ENCODE measurements at regions not wholly inside any gene's neighbourhood (a gene's known extent, or its start where the extent isn't known, plus 50 kb on each side); places are given as distances from the start of the nearest gene placed in this dataset.
"Not testable (repeated sequence)": the region's sequence is repeated elsewhere in the genome, so short reads cannot be mapped to it uniquely, and the experiment has no call there.

DNA sequence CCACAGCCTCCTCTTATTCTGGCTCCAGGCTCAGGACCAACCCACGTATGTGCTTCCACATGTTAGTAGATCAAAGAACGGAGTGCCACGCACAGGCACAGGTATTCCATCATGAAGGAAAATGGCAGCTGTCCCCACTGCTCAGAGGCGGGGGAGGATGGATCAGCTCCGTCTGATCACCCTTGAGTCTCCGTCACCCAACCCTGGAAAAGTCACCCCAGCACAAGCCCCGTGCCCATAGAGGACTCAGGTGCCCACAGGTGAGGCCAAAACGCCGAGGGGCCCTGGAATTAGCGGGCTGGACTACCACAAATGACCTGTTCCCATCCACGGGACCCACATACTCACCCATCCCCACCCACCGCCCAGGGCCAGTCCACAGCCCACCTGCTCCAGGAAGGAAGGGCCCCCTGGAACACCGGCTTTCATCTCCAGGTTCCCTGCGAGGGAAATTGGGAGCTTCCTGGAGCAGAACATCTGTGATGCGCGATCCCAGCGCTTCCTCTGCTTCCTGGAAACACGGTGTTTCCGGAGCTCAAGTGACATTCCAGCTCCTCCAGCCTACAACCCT lies 120.5 kb upstream of the SPACA7 start:
- DNase-seq (ENCODE audit: extremely low read depth, low read depth): no peak

DNA sequence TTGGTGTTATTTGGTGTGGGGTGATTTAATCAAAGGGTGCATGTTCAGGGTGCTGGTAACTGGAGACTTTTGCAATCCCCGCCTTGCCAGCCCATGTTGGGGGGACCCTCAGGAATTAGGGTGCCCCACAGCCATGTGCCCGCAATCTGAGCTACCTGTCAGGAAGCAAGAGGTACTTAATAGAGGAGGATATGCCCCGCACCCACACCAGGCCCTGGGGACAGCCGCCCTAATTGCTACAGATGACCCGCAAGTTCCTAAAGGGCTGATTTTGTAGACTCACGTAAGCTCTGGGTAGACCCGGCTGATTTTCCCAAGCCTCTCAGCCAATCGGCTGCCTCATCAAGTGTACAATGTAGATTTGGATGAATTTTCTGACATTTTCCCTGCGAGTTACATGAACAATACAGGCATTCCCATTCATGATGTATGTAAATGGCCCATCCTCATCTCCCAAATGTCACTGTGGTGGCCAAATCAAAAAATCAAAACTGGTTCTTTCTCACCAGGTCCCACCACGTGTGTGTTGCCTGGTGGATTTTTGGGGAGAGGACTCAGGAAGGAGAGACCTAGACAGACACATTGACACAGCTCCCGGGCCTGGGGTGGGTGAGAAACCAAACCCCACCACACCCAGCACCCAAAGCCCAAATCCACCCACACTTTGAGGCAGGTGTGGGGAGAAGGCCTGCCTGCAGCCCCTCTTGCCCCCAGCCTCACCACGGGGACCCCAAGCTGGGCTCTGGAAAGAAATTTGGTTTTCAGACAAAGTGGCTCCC lies 119.2 kb upstream of the SPACA7 start:
- no peak for DNase-seq (ENCODE audit: extremely low read depth, low read depth)

DNA sequence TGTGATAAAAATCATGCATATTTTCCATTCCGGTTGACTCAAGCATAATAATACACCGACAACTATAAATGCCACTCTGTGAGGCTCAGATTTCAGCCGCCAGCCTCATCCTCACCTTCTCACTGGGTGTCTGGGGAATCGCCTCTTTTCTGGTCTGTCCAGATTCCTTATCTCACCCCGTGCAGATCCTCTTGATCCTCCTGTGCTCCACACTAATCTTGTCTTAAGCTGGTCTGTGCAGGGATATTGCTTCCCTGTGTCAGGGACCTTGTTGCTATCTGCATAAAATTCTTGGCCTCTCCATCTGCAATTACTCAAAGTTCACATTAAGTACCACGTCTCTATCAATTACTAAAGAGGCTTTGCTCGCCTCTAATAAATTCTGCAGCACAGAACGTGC lies 116.6 kb upstream of the SPACA7 start:
- no peak for DNase-seq (ENCODE audit: extremely low read depth, low read depth)

DNA sequence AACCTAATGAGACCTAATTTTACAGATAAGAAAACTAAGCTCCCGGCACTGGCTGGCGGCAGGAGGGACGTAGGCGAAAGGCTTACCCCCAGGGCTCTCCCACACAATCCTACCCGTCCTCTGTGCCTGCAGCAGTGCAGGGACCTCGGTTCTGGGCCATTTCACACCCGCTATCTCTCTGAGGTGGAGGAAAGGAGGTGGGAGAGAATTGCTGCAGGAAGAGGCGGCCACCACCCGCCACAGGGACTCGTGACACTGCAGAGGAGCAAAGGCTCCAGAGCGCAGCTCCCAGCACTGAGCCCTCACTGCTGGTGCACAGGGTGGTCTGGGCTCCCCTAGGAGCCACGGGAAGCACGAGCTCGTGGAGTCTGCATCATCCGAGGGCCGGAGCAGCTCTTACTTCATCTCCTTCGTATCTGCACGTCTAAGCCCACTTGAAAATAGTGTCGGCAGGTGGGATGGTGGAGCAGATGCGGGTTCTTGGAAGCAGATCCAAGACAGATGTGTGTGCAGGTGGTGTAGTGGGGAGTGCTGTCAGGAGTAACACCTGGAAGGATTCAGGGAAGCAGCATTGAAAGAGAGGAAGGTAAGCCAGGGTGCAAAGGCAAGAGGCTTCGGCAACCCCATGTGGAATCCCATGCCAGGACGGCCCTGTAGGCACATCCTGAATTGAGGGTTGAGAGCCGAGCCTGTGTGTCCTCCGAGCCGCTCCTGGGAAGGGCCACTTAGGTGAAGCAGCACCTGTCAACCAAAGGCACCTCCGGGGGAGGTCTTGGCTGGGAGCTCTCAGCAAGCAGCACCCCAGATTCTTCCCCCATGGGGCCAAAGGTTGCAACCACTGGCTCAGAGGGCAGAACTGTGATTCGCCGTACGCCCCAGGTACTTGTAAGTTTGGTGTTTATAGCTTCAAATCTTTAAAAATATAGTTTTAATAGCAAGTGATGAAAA lies 115.8 kb upstream of the SPACA7 start:
- DNase-seq (ENCODE audit: extremely low read depth, low read depth): no peak

DNA sequence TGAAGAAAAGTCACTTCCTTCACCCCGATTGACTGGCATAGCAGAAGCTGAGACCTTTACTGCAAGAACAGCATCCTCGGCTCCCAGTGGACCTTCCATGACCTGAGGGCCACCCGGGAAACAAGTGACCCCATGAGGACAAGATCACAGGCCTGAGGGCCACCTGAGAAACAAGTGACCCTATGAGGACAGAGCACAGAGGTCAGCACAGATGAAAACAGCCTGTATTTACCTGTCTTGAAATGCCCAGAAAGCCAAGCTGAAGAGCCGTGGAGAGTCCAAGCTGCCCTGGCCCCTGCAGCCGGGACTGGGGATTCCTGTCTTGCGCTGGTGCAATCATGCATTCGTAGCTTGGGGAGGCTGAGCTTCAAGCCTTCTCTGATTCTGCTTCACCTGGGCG lies 114.2 kb upstream of the SPACA7 start:
- no peak for DNase-seq (ENCODE audit: extremely low read depth, low read depth)

DNA sequence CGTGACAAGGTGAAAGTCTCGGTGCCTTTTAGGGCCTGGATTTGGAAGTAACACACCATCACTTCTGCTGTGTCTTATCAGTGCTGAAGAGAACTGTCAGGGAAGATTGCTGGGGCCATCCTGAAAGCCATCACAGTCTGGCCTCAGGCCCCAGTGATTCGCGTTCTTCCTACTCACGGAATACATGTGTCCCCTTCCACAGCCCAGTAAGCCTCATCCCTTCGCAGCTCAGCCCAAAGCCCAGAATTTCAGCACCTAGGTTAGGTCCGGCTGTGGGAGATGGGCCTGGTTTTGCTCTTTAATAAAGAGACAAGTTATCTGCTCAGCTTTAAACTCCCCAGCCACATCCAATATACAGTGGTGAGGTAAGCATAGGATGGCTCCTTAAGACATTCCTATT lies 113.0 kb upstream of the SPACA7 start:
- no peak for DNase-seq (ENCODE audit: extremely low read depth, low read depth)

DNA sequence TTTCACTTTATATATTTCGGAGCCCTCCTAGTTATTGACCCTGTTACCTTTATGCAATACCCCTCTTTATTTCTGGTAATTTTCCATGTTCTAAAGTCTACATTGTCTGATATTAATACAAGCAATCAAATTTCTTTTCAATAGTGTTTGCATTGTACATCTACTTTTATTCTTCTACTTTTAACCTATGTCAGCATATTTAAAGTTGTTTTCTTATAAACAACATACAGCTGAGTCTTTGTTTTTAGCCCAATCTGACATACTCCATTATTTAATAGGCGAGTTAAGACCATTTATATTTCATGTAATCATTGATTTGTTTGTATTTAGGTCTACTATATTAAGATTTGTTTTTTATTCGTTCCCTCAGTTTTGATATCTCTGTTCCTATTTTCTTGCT lies 108.5 kb upstream of the SPACA7 start:
- no peak for DNase-seq (ENCODE audit: extremely low read depth, low read depth)

DNA sequence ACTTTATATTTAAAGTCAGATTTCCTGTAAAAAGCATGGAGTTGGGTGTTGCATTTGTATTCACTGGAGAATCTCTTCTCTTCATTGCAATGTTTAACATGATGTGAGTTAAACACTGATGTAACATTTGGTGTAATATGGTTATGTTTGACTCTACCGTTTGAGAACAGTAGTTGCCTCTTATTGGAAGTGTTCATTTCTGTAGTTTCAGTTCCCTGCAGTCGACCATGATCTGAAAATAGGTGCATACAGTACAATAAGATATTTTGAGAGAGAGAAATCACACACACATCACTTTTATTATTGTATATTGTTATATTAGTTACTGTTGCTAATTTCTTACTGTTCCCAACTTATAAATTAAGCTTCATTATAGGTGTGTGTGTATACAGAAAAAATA lies 105.2 kb upstream of the SPACA7 start:
- no peak for DNase-seq (ENCODE audit: extremely low read depth, low read depth)

DNA sequence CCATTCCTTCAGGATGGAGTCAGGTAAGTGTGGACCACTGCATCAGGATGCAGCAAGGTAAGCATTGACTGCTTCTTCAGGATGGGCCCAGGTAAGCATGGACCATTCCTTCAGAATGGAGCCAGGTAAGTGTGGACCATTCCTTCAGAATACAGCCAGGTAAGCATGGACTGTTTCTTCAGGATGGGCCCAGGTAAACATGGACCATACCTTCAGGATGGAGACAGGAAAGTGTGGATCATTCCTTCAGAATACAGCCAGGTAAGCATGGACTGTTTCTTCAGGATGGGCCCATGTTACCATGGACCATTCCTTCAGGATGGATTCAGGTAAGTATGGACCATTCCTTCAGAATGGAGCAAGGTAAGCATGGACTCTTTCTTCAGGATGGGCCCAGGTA lies 89.4 kb upstream of the SPACA7 start:
- DNase-seq (ENCODE audit: extremely low read depth, low read depth): not testable (repeated sequence)

DNA sequence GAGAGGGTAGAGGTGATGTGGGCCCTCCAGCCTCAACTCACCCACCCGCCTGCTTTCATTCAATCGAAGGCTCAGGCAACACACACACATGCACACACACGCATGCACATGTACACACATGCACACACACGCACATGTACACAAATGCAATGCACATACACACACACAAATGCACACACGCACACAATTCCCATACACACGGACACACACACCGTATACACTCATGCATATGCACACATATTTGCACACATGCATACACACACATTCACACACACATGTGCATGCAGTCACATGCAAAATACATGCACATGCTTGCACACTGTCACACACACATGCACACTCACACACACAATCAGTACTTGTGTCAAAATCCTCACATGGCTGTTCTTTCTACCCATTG lies 55.9 kb upstream of the SPACA7 start:
- no peak for DNase-seq (ENCODE audit: extremely low read depth, low read depth)

DNA sequence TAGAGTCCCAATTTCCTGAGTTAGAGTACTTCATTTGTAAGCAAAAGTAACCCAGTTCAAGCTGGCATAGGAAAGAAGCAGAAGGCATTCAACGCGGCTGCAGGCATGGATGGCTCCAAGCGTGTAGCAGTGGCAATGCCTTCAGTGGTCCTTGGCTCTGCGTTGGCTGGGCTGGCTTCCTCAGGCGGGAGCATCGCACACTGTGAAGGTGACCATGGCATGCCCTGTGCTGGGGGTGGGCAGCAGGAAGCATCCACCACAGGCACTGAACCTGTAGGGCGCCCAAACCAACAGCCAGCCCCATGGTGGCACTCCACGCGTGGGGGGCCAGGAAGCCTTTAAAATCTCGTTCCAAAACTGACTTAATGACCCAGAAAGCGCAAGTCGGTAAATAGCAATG lies 53.6 kb upstream of the SPACA7 start:
- no peak for DNase-seq (ENCODE audit: extremely low read depth, low read depth)

DNA sequence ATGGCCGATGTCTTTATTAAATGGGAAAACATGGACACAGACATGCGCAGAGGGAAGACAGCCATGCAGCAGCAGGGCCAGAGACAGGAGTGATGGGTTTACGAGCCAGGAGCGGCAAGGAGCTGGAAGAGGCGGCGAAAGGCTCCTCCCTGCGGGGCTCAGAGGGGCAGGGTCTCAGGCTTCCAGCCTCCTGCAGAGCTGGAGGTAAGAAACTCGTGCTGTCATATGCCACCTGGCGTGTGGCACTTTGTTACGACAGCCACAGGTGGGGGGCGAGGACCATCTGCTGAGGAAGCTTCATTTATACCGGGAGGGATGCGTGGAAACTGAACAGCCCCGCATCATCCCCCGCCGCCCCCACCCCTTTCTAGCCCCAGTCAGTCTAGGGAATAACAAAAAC lies 52.0 kb upstream of the SPACA7 start:
- no peak for DNase-seq (ENCODE audit: extremely low read depth, low read depth)

DNA sequence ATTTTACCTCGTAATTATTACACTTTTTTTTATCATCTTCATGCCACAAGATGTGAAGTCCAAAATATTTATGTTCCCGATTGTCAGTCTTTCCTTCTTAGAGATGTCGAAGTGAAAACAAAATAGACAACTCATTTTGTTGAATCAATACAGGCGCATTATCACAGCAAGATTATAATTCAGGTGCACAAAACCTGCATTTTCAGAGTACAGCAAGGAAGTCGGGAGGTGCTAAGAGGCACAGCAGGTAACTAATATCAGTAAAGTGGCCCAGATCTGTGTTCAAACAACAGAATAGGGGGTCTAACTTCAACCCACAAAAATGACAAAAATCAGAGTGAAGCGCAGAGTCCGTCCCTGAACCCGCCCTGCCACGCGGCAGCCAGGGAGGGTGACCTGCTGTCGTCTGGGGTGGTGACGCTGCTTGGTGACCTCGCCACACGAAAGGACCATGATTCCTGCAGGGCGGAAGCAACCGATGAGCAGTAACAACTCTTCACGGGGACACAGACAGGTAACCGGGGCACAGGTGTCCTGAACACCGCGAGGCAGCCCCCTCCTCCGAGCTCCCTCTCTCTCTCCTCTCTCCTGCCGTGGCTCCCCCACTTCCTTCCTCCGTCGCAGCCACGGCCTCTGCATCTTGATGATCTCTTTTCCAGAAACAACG lies 50.9 kb upstream of the SPACA7 start:
- DNase-seq (ENCODE audit: extremely low read depth, low read depth): no peak

DNA sequence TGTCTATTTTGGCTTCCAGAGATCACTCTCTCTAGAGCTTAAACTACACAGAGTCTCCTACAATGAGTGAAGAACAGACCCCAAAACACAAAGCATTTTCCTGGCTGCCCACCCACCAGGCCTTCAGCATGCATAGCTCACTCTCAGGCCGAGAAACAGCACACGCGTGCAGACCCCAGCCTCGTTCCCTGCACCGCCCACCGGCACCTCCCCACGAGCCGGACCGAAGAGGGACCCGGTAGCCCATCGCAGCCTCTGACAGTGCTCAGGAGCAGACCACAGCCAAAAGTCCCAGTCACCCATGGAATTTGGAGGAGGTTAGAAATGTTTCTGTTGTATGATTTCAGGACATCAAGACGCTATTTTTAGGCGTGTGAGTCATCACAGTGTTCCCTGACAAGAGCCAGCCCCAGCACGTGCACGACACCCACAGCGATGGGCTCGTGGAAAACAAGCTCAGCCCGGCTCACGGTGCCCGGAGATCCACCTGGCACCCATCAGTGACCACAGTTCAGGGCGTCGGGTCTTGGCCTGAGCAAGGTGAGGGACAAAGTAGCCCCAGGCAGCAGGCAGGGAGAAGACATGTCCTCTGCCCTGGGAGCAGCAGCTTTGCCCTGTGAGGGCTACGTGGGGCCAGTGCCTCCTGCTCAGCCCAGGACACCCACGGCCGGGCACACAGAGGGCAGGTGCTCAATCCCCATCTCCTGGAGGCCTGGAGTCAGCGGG lies 50.1 kb upstream of the SPACA7 start:
- DNase-seq (ENCODE audit: extremely low read depth, low read depth): no peak
